LNCAP (cell line): ENCODE measurements at regions not wholly inside any gene's neighbourhood (a gene's known extent, or its start where the extent isn't known, plus 50 kb on each side); places are given as distances from the start of the nearest gene placed in this dataset.

Source experiments
- TF ChIP-seq, protein P1 (sequence below): fragments of 450-650 bp; IDR thresholded peaks from 2 replicates; pipeline ENCODE4 v1.5.1; 2017; ENCODE audit warnings: mild to moderate bottlenecking

DNA sequence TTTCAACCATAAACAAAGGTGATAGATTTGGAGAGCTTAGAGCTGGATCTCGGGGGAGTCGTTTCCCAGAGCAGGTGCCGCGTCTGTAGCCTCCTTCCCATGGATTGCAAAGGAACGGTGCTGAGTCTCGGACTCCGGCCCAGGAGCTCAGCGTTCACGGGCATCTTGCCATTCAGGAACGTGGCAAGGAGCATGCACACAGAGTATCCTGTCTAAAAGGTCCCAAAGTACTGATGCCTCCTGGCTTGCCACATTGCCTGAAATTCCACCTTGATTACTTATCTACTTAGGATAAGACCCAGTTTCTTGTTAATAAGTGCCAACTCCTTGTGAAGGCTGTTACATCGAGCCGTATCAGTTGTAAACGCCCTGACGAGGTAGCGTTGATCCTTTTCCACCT lies 197.8 kb upstream of the MYT1L start:
- TF ChIP-seq, protein P1, sequence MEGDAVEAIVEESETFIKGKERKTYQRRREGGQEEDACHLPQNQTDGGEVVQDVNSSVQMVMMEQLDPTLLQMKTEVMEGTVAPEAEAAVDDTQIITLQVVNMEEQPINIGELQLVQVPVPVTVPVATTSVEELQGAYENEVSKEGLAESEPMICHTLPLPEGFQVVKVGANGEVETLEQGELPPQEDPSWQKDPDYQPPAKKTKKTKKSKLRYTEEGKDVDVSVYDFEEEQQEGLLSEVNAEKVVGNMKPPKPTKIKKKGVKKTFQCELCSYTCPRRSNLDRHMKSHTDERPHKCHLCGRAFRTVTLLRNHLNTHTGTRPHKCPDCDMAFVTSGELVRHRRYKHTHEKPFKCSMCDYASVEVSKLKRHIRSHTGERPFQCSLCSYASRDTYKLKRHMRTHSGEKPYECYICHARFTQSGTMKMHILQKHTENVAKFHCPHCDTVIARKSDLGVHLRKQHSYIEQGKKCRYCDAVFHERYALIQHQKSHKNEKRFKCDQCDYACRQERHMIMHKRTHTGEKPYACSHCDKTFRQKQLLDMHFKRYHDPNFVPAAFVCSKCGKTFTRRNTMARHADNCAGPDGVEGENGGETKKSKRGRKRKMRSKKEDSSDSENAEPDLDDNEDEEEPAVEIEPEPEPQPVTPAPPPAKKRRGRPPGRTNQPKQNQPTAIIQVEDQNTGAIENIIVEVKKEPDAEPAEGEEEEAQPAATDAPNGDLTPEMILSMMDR, result no peak

DNA sequence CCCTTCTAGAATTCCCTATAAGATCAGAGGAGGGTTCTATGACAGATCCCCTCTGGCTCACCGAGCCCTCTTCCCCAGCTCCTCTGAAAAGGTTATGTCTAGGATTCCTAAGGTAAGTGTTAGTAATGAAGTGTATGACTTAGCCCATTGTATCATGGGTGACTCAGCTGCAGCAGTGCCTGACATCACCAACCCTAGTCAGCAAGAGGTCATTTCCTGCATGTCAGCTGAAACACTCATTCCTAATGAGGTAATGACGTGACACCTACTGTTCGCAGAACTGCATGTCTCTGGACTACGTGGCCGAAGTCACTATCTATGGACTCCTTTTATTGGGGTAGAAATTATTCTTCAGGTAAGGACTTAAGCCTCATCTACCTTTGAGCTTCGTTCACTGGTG lies 196.1 kb upstream of the MYT1L start:
- TF ChIP-seq, protein P1, result no peak

DNA sequence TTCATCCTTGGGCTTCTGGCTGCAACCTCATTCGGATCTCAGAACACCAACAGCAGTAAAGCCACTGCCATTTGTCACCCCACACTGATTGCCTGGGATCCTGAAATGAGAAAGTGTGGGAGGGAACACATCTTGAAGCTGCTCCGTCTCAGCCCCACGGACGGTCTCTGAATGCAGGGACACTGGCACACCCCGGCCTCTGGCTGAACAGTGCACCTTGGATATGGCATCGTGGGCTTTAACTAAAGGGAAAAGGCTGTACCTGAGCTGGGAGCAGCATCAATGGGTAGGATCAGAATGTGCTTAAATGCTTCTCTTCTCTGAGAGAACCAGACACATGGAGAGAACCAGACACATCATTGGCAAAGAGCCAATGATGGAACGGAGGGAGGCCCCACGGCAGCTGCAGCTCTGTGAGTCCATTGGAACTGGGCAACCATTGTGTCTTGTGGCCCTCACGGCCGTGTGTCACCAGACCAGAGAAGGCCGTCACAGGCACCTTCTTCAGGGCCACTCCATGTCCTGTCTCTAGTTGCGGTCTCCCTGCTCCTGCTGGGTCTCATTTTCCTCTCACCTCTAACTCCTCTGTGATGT lies 193.4 kb upstream of the MYT1L start:
- TF ChIP-seq, protein P1, result no peak

DNA sequence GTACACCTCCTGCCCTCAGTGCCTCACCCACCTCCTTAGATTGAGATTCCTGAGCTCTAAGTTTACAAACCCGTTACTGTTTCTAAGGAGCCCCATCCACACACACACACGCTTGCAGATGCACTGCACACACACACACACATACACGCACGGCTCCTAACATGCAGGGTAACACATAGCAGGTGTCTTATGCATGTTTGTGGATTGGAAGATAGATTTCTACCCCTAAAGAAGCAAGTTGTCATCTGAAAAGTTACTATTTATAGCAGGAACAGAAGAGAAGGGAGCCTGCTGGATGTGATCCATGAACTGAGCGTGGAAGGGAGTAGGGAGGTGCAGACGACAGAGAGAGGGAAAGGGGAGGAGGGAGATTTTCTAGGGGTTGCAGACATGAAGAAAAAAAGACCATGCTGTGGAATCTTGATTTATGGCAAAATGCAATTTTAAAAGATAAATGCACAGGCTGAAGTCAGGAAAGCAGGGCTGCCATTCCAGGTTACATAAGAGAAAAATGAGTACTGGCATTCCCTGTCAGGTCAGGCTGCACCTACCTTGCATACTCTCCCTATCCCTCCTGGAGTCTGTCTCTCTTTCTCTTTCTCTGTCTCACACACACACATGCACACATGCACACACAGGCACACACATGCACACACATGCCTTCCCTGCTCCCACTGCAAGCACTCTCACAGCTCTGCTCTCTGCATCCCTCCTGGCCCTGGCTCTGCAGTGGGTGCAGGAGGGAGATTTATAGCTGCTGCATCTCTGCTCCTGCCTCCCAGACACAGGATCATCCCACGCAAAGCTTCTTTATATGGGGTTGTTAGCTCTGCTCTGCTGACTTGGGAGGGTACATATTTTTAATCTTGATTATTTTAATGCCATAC lies 192.6 kb upstream of the MYT1L start:
- TF ChIP-seq, protein P1, result no peak

DNA sequence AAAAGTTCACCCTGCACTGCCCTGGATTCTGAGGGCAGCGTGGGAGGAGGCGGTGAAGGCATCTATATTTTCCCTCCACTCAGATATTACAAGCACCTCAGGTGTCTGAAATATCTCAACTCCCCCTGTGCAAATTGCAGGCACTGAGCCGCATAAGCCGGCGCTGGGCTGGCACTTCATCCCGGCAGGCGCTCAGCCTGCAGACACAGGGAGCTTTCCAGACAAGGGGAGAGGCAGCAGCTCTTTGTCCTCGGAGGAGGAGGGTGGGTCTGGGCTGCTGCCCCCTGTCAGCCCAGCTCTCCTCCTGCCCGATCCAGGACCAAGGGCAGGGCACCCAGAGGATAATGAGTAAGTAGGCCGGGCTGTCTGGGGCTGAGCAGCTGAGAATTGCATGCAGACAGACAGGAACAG lies 189.3 kb upstream of the MYT1L start:
- TF ChIP-seq, protein P1, result no peak

DNA sequence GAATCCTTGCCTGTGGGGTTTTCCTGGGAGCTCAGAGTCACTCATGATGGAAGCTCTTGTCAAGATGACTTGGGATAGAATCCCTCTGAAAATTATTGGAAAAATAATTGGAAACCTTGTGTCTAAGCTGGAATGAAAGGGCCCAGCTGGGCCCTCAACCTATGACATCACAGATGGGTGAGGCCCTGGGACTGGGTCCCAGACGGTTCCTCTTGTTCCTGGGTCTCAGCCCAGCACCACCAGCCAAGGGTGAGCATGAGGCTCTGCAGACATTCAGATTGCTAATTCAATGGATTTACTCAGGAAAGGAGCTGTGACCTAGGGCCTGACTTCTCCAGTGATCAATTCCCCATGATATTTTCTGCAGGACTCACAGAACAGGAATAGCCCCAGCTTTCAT lies 188.3 kb upstream of the MYT1L start:
- TF ChIP-seq, protein P1, result no peak

DNA sequence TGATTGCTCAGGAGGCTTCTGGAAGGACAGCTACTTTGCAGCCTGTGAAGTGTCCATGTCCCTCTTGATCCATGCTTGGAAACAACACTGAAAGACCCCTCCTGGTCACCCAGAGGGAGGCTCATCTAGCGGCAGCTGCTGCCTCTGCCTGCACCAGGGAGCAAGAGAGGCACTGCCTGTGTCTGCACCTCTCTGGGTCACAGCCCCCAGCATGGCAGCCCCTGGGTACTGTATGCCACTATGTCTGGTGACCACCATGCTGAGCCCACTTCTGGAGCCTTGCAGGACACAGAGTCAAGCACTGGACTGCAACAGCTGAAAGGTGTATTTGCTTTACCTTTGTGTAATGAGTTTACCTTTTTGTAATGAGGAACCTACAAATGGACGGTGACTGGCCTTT lies 186.3 kb upstream of the MYT1L start:
- TF ChIP-seq, protein P1, result no peak
